ENCODE measurements at regions not wholly inside any gene's neighbourhood (a gene's known extent, or its start where the extent isn't known, plus 50 kb on each side); places are given as distances from the start of the nearest gene placed in this dataset.
"Not testable (repeated sequence)": the region's sequence is repeated elsewhere in the genome, so short reads cannot be mapped to it uniquely, and the experiment has no call there.

DNA sequence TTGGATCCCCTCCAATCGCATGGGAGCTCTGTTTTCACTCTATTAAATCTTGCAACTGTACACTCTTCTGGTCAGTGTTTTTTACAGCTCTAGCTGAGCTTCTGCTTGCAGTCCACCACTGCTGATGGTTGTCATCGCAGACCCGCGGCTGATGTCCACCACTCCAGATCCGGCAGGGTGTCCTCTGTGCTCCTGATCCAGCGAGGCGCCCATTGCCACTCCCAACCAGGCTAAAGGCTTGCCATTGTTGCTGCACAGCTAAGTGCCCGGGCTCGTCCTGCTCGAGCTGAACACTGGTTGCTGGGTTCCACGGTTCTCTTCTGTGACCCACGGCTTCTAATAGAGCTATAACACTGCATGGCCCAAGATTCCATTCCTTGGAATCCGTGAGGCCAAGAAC lies 70.7 kb upstream of the NCAM2 start:
- TF ChIP-seq CTCF (IDR thresholded peaks at IDR 0.05); POLR2AphosphoS5 (IDR thresholded peaks at IDR 0.05); POLR2A (IDR thresholded peaks at IDR 0.05; ENCODE audit: low read depth); EP300 (IDR thresholded peaks at IDR 0.05): not testable (repeated sequence)
